Mesothelial cell of epicardium (in vitro differentiated cells): ENCODE measurements at regions not wholly inside any gene's neighbourhood (a gene's known extent, or its start where the extent isn't known, plus 50 kb on each side); places are given as distances from the start of the nearest gene placed in this dataset.

Experiments
- DNase-seq, 2 experiments: peaks; one replicate each; pipeline ENCODE4 v3.0.0; 2021; ENCODE audit warnings: low spot score in 2 of 2; ENCODE audit not compliant: unreplicated experiment in 2 of 2
- H3K27ac Mint-ChIP-seq: 2 replicates; pipeline ENCODE4 v1.8.0; 2021; ENCODE audit warnings: mixed read lengths
- H3K27me3 Mint-ChIP-seq: 2 replicates; pipeline ENCODE4 v1.8.0; 2021; ENCODE audit warnings: low read depth, mixed read lengths
- H3K36me3 Mint-ChIP-seq: 2 replicates; pipeline ENCODE4 v1.8.0; 2021; ENCODE audit warnings: mixed read lengths
- H3K4me1 Mint-ChIP-seq: 2 replicates; pipeline ENCODE4 v1.8.0; 2021; ENCODE audit warnings: mixed read lengths
- H3K4me3 Mint-ChIP-seq: 2 replicates; pipeline ENCODE4 v1.8.0; 2021; ENCODE audit warnings: mild to moderate bottlenecking, moderate library complexity, mixed read lengths
- H3K9me3 Mint-ChIP-seq: 2 replicates; pipeline ENCODE4 v1.8.0; 2021; ENCODE audit warnings: mixed read lengths
- TF ChIP-seq, protein P1 (sequence below): fragments of 200-600 bp; sonication (generic); IDR thresholded peaks from one replicate; pipeline ENCODE4 v1.5.0; 2021; ENCODE audit warnings: antibody characterized with exemption; ENCODE audit not compliant: unreplicated experiment

DNA sequence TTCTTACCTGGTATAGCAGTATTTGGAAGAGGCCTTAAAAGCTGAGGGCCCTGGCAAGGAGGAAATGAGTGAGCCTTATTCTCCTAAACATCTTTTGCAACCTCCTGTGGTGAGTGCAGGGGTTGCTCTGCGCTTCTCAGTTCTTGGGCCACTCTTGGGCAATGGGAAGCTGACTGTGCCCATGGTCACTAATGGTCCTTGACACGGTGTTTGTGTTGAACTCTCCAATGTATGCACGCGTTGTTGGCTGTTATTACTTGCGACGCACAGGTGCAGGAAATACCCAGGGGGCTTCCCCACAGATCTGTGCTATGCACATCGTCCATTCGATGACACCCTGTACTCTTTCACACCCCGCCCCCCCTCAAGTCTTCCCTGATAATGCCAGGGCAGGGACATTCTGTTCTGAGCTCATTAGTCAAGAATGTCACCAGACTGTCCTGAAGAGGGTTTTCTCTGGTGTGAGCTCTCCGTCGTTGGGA is 79.7 kb downstream of the EDN1 start:
- H3K27ac Mint-ChIP-seq, result no peak overlapping the region
- H3K27me3 Mint-ChIP-seq, result no peaks in the 10 kb centered on the region
- H3K9me3 Mint-ChIP-seq, result no peaks in the 10 kb centered on the region
- no peak for DNase-seq
- TF ChIP-seq, protein P1, sequence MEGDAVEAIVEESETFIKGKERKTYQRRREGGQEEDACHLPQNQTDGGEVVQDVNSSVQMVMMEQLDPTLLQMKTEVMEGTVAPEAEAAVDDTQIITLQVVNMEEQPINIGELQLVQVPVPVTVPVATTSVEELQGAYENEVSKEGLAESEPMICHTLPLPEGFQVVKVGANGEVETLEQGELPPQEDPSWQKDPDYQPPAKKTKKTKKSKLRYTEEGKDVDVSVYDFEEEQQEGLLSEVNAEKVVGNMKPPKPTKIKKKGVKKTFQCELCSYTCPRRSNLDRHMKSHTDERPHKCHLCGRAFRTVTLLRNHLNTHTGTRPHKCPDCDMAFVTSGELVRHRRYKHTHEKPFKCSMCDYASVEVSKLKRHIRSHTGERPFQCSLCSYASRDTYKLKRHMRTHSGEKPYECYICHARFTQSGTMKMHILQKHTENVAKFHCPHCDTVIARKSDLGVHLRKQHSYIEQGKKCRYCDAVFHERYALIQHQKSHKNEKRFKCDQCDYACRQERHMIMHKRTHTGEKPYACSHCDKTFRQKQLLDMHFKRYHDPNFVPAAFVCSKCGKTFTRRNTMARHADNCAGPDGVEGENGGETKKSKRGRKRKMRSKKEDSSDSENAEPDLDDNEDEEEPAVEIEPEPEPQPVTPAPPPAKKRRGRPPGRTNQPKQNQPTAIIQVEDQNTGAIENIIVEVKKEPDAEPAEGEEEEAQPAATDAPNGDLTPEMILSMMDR, result no peak
- H3K4me1 Mint-ChIP-seq, result peaks cover 5% of the 10 kb centered on the region
- no peak overlapping the region for H3K4me3 Mint-ChIP-seq
- H3K36me3 Mint-ChIP-seq, result no peaks in the 10 kb centered on the region

DNA sequence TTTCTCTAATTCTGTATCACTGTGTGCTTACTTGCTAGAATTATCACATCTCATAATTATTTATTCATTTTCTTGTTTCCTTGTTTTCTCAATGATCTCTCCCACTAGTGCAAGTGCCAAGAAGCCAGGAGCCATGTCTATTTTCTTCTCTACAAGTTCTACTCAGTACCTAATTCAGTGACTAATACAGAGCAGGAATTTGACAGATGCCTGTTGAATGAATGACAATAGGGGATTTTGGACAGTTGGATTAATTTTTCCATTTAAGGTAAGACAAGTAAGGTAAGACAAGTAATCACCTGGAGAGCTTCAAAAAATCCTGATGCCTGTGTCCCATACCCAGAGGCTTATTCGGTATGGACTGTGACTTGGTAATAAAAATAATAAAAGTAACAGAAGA is 81.0 kb downstream of the EDN1 start:
- DNase-seq, result no peak
- Mint-ChIP-seq H3K36me3 (no peaks in the 10 kb centered on the region), H3K9me3 (no peaks in the 10 kb centered on the region), H3K27me3 (no peaks in the 10 kb centered on the region), H3K4me3 (no peak overlapping the region), H3K27ac (no peak overlapping the region), H3K4me1 (peaks cover 2% of the 10 kb centered on the region)
- TF ChIP-seq, protein P1, result no peak

DNA sequence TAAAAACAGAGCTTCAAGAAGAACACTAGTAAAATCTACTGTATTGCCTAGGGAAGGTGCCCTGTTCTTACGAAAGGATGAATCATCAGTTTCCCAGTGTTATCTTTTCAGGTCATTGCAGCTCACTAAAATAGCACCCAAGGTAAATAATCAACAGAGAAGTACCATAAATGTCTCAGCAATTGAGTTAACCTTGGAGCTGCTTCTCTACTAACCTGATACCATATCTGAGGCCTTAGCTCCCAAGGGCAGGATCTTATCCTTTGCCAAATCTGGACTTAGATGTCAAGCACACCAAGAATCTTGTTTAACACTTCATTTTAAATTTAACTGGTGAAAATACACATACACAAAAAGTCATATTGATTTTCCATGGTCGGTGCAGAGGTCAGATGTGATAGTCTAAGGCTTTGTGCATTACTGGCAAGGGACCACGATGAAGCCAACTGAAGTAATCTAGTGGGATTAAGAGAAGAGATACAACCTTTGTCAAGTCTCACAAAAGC is 81.5 kb downstream of the EDN1 start:
- H3K4me1 Mint-ChIP-seq, result peaks cover 2% of the 10 kb centered on the region
- TF ChIP-seq, protein P1, result no peak
- no peaks in the 10 kb centered on the region for H3K27me3 Mint-ChIP-seq
- H3K27ac Mint-ChIP-seq, result no peak overlapping the region
- no peak overlapping the region for H3K4me3 Mint-ChIP-seq
- H3K36me3 Mint-ChIP-seq, result no peaks in the 10 kb centered on the region
- no peaks in the 10 kb centered on the region for H3K9me3 Mint-ChIP-seq
- DNase-seq, result no peak

DNA sequence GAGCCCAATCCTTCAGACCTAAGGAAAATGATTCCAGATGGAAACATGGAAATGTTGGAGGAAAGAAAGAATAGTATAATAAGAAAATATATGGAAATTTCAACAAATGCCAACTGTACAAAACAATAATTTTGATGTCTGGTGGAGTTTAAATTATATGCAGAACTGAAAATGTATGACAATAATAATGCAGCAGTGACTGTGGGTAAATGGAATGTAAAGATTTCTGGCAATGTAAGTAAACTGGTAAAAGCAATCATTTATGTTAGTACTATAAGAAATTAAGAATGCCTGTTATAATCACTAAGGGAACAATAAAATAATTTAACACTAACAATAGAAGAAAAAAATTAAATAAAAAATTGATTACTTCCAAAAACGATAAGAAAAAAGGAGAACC is 89.0 kb downstream of the EDN1 start:
- H3K4me1 Mint-ChIP-seq, result peaks cover 6% of the 10 kb centered on the region
- H3K36me3 Mint-ChIP-seq, result no peaks in the 10 kb centered on the region
- no peak overlapping the region for H3K27ac Mint-ChIP-seq
- H3K4me3 Mint-ChIP-seq, result no peak overlapping the region
- TF ChIP-seq, protein P1, result no peak
- DNase-seq, result no peak
- peaks cover 2% of the 10 kb centered on the region for H3K27me3 Mint-ChIP-seq
- peaks cover 16% of the 10 kb centered on the region for H3K9me3 Mint-ChIP-seq

DNA sequence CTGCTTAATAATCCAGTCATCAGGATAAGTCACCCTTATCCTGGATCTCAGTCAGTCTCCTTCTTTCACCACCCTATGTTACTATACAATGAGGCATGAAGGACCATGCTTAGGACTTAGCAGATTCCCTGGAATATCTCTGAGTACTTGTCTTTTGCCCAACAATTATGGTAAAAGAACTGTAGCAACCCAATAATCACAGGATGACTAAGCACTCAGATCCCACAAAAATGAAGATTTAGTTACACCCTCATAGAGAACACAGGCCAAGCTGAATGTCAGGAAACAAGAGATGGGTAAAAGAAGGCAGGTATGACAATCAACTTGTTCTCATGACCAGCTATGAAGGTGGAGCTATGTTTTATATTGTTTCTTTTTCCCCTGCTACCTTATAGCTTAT is 91.4 kb downstream of the EDN1 start:
- Mint-ChIP-seq H3K27me3 (peaks cover 2% of the 10 kb centered on the region), H3K27ac (no peak overlapping the region), H3K36me3 (no peaks in the 10 kb centered on the region), H3K9me3 (peaks cover 16% of the 10 kb centered on the region), H3K4me3 (no peak overlapping the region), H3K4me1 (peaks cover 6% of the 10 kb centered on the region)
- TF ChIP-seq, protein P1, result no peak
- no peak for DNase-seq

DNA sequence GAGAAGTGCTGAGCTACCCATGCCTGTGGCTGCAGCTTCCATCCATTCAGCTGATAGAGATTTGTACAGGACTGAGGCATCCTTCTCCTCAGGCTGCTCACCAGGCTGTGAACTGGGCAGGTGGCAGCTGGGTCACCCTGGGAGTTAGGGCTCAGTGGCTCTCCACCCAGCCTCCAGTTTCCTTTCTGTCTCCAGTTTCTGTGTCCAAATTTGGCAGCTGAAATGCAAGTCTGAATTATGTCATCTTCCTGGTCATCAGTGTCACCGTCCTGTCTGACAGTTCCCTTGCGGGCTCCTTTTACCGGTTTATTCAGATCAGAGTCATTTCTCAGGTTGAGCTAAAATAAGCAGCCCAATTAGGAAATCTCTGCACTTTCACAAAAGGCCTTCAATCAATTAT is 93.3 kb downstream of the EDN1 start:
- Mint-ChIP-seq H3K36me3 (no peaks in the 10 kb centered on the region), H3K4me3 (no peak overlapping the region), H3K9me3 (peaks cover 8% of the 10 kb centered on the region), H3K4me1 (peaks cover 8% of the 10 kb centered on the region), H3K27ac (no peak overlapping the region), H3K27me3 (peaks cover 2% of the 10 kb centered on the region)
- no peak for DNase-seq
- TF ChIP-seq, protein P1, result no peak
